H1 (cell line): ENCODE measurements at regions not wholly inside any gene's neighbourhood (a gene's known extent, or its start where the extent isn't known, plus 50 kb on each side); places are given as distances from the start of the nearest gene placed in this dataset.

Experiments used
- BACH1 ChIP-seq: IDR thresholded peaks from 2 replicates; pipeline ENCODE4 v1.6.1; 2012; ENCODE audit warnings: low read length, improper control_type of control experiment
- CBX5 ChIP-seq: fragments of 300-800, 300-1000 bp; sonication (generic); IDR thresholded peaks from 2 replicates; pipeline ENCODE4 v1.7.1; 2016; ENCODE audit warnings: antibody characterized with exemption, low read length, low read depth
- CEBPB ChIP-seq: IDR thresholded peaks from 2 replicates; pipeline ENCODE4 v1.6.1; 2012; ENCODE audit warnings: low read depth, low read length
- HDAC2 ChIP-seq, 2 experiments: fragments of 300-600 bp in 1 of 2; sonication (generic) in 1 of 2; IDR thresholded peaks; 2 replicates each; pipeline ENCODE4 v1.6.1; 2011 to 2012; ENCODE audit warnings: low read depth in 2 of 2, low read length in 2 of 2, mild to moderate bottlenecking in 2 of 2, moderate library complexity in 2 of 2, borderline replicate concordance in 1 of 2, inconsistent platforms in 1 of 2
- JUN ChIP-seq: IDR thresholded peaks from 2 replicates; pipeline ENCODE4 v1.6.1; 2011; ENCODE audit warnings: low read depth, mild to moderate bottlenecking, improper control_type of control experiment, low read length
- SUZ12 ChIP-seq: fragments of 200-600 bp; sonication (generic); IDR thresholded peaks from 2 replicates; pipeline ENCODE4 v1.6.1; 2012; ENCODE audit warnings: mild to moderate bottlenecking, inconsistent platforms, low read length, moderate library complexity, mixed read lengths
- TF ChIP-seq, protein P1 (sequence below): IDR thresholded peaks from 2 replicates; pipeline ENCODE4 v1.6.1; 2012; ENCODE audit warnings: inconsistent platforms

- TF ChIP-seq CBX5 (no peak), HDAC2 (IDR thresholded peaks at IDR 0.05; ENCODE audit: borderline replicate concordance in 1 of 2, low read depth in 2 of 2, low read length in 2 of 2) (no peak), BACH1 (no peak), SUZ12 (no peak), CEBPB (no peak), JUN (no peak)
- TF ChIP-seq, protein P1, sequence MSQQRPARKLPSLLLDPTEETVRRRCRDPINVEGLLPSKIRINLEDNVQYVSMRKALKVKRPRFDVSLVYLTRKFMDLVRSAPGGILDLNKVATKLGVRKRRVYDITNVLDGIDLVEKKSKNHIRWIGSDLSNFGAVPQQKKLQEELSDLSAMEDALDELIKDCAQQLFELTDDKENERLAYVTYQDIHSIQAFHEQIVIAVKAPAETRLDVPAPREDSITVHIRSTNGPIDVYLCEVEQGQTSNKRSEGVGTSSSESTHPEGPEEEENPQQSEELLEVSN = no peak
Observed at GRCh38 chr13:51020600-51020999, 90.5 kb downstream of the C13orf42 start (continued).
